IgD-negative memory B cell (primary cell): ENCODE measurements at regions not wholly inside any gene's neighbourhood (a gene's known extent, or its start where the extent isn't known, plus 50 kb on each side); places are given as distances from the start of the nearest gene placed in this dataset.

Source experiments
- H3K27ac Mint-ChIP-seq, 3 donors: one replicate each; pipeline ENCODE4 v1.8.0; 2020 to 2022; ENCODE audit warnings: mild to moderate bottlenecking in 3 of 3, mixed read lengths in 3 of 3, moderate library complexity in 1 of 3
- H3K27me3 Mint-ChIP-seq: one replicate; pipeline ENCODE4 v1.8.0; 2021; ENCODE audit warnings: mixed read lengths
- H3K36me3 Mint-ChIP-seq: one replicate; pipeline ENCODE4 v1.8.0; 2020; ENCODE audit warnings: mild to moderate bottlenecking, mixed read lengths
- H3K4me1 Mint-ChIP-seq, 3 donors: one replicate each; pipeline ENCODE4 v1.8.0; 2020 to 2022; ENCODE audit warnings: mixed read lengths in 3 of 3, mild to moderate bottlenecking in 1 of 3
- H3K4me3 Mint-ChIP-seq, 4 donors: one replicate each; pipeline ENCODE4 v1.8.0; 2020 to 2022; ENCODE audit warnings: mild to moderate bottlenecking in 4 of 4, mixed read lengths in 4 of 4, moderate library complexity in 3 of 4
- H3K9me3 Mint-ChIP-seq, 3 donors: one replicate each; pipeline ENCODE4 v1.8.0; 2020 to 2021; ENCODE audit warnings: mixed read lengths in 3 of 3, mild to moderate bottlenecking in 1 of 3

- H3K27ac Mint-ChIP-seq = no peak overlapping the region
These were observed 360.7 kb upstream of the CHD6 start for GRCh38 chr20:41978875-41979274.

DNA sequence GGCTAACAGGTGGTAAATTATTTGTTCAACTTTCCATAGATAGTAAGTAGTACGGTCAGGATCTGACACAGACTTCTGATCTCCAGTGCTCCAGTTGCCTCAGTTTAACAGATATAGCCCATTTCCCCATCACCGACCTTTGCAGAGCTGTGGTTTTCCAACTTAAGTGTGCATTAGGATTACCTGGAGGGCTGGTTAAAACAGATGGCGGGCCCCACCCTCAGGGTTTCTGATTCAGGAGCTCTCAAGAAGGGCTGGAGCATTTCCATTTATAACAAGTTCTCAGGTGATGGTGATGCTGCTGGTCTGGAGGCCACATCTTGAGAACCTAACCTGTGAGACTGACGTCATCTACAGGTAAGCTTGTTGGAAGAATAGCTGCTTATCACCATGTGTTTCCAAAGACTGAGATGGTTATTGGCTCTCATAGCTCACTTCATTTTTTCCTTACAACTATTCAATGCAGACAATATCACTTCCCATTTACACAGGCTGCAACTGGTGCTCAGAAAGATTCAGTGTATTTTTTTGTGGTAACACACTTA is 360.1 kb upstream of the CHD6 start:
- H3K4me1 Mint-ChIP-seq = no peaks in the 10 kb centered on the region
- H3K9me3 Mint-ChIP-seq = peaks cover 0 to 4% (median 3%) of the 10 kb centered on the region in 3 donors

More at GRCh38 chr20:41978875-41979274, 360.7 kb upstream of the CHD6 start:
- Mint-ChIP-seq H3K4me3 (no peak overlapping the region), H3K36me3 (peaks cover 4% of the 10 kb centered on the region), H3K9me3 (peaks cover 0 to 5% (median 1%) of the 10 kb centered on the region in 3 donors), H3K4me1 (no peaks in the 10 kb centered on the region), H3K27me3 (no peaks in the 10 kb centered on the region)

GRCh38 chr20:41969656-41970055 is 351.5 kb upstream of the CHD6 start:
- no peaks in the 10 kb centered on the region for H3K4me1 Mint-ChIP-seq
- H3K27ac Mint-ChIP-seq = no peak overlapping the region
- H3K27me3 Mint-ChIP-seq = peaks cover 2% of the 10 kb centered on the region
- H3K36me3 Mint-ChIP-seq = no peaks in the 10 kb centered on the region
- H3K4me3 Mint-ChIP-seq = no peak overlapping the region
- peaks cover 0 to 3% (median 3%) of the 10 kb centered on the region in 3 donors for H3K9me3 Mint-ChIP-seq

More for the DNA sequence above, 360.1 kb upstream of the CHD6 start:
- Mint-ChIP-seq H3K36me3 (peaks cover 4% of the 10 kb centered on the region), H3K27me3 (no peaks in the 10 kb centered on the region), H3K4me3 (no peak overlapping the region), H3K27ac (no peak overlapping the region)

DNA sequence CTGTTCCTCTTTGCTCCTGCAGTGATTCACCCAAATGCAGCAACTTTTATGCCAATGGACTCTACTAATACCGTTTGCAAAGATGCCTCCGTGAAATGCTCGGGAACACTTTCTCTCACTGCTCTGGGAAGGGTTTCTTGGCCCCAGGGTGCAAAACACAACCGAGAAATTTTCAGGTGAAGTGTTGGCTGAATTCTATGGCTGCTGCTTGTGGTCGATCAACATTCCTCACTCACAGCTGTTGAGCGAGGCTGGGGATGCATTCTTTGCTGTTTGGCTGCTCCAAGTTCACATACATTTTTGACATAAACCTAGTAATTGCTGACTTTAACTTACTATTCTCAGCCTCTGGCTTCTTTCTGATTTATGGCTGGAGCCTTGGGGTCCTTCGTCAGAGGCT is 342.0 kb upstream of the CHD6 start:
- Mint-ChIP-seq H3K27ac (no peak overlapping the region), H3K36me3 (no peaks in the 10 kb centered on the region), H3K9me3 (peaks cover 0 to 5% (median 2%) of the 10 kb centered on the region in 3 donors), H3K4me1 (no peaks in the 10 kb centered on the region), H3K27me3 (no peaks in the 10 kb centered on the region), H3K4me3 (no peak overlapping the region)

DNA sequence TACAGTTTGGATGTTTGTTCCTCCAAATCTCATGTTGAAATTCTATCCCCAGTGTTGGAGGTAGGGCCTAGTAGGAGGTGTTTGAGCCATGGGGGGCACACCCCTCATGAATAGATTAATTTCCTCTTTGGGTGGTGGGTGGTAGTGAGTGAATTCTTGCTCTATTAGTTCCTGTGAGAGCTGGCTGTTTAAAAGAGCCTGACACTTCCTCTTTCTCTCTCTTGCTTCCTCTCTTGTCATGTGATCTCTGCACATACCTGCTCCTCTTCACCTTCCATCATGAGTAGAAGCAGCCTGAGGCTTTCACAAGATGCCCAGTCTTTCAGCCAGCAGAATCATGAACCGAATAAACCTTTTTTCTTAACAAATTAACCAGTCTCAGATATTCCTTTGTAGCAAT is 340.2 kb upstream of the CHD6 start:
- Mint-ChIP-seq H3K4me1 (no peaks in the 10 kb centered on the region), H3K27ac (no peak overlapping the region), H3K27me3 (no peaks in the 10 kb centered on the region), H3K9me3 (peaks cover 0 to 5% (median 2%) of the 10 kb centered on the region in 3 donors), H3K4me3 (no peak overlapping the region), H3K36me3 (peaks cover 2% of the 10 kb centered on the region)

DNA sequence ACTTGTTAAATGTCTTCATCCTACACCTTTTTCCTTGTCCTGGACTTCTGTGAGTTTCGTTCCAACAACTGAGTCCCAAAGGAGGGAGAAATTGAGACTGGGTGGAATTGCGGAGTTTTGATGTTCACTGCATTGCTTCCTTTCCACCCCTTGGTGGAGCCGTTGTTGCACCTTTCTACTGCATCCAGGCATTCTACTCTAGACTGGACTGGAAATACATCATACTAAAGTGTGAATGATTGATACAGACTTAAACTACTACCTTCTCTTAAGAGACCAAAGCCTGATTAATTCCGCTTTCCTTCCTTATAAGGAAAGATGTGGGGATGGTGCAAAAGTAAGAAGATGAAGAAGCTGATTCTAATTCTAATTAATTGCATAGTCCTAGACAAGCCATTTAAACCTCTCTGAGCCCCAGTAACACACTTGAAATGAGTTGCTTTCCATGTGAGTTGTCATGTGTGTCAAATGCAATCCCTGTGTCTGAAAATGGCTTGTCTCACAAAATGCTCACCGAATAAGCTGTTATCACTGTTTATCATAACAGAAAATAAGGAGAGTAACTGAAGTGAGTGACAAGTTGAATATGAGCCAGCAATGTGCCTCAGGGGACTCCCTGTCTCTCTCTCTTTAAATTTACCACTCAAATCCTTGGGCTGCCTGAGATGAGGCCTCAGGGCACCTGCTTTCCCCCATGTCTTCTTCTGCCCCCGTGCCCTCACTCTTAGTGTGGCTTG is 338.3 kb upstream of the CHD6 start:
- peaks cover 0 to 5% (median 2%) of the 10 kb centered on the region in 3 donors for H3K9me3 Mint-ChIP-seq
- H3K27me3 Mint-ChIP-seq = peaks cover 1% of the 10 kb centered on the region
- H3K4me1 Mint-ChIP-seq = no peaks in the 10 kb centered on the region
- no peak overlapping the region for H3K27ac Mint-ChIP-seq
- no peak overlapping the region for H3K4me3 Mint-ChIP-seq
- H3K36me3 Mint-ChIP-seq = peaks cover 2% of the 10 kb centered on the region

- Mint-ChIP-seq H3K9me3 (no peaks in the 10 kb centered on the region), H3K4me1 (no peaks in the 10 kb centered on the region), H3K27ac (no peak overlapping the region), H3K36me3 (peaks cover 2% of the 10 kb centered on the region), H3K4me3 (no peak overlapping the region), H3K27me3 (peaks cover 2% of the 10 kb centered on the region)
These were observed 334.0 kb upstream of the CHD6 start for GRCh38 chr20:41952166-41952565.

GRCh38 chr20:41951615-41952014 is 333.4 kb upstream of the CHD6 start:
- Mint-ChIP-seq H3K4me3 (no peak overlapping the region), H3K27ac (no peak overlapping the region), H3K36me3 (peaks cover 2% of the 10 kb centered on the region), H3K27me3 (peaks cover 4% of the 10 kb centered on the region), H3K9me3 (no peaks in the 10 kb centered on the region), H3K4me1 (no peaks in the 10 kb centered on the region)

GRCh38 chr20:41939659-41940058 is 321.5 kb upstream of the CHD6 start:
- no peaks in the 10 kb centered on the region for H3K36me3 Mint-ChIP-seq
- H3K4me3 Mint-ChIP-seq = no peak overlapping the region
- no peaks in the 10 kb centered on the region for H3K27me3 Mint-ChIP-seq
- H3K9me3 Mint-ChIP-seq = peaks cover 0 to 4% (median 1%) of the 10 kb centered on the region in 3 donors
- no peak overlapping the region for H3K27ac Mint-ChIP-seq
- H3K4me1 Mint-ChIP-seq = no peaks in the 10 kb centered on the region

- Mint-ChIP-seq H3K27ac (no peak overlapping the region), H3K4me3 (no peak overlapping the region), H3K36me3 (no peaks in the 10 kb centered on the region), H3K27me3 (no peaks in the 10 kb centered on the region), H3K9me3 (peaks cover 0 to 4% (median 1%) of the 10 kb centered on the region in 3 donors), H3K4me1 (no peaks in the 10 kb centered on the region)
These were observed 320.2 kb upstream of the CHD6 start for GRCh38 chr20:41938353-41938752.

GRCh38 chr20:41935259-41935791 is 317.1 kb upstream of the CHD6 start:
- Mint-ChIP-seq H3K4me3 (no peak overlapping the region), H3K27ac (no peak overlapping the region), H3K4me1 (no peaks in the 10 kb centered on the region), H3K9me3 (peaks cover 0 to 4% (median 0%) of the 10 kb centered on the region in 3 donors), H3K36me3 (no peaks in the 10 kb centered on the region), H3K27me3 (no peaks in the 10 kb centered on the region)

DNA sequence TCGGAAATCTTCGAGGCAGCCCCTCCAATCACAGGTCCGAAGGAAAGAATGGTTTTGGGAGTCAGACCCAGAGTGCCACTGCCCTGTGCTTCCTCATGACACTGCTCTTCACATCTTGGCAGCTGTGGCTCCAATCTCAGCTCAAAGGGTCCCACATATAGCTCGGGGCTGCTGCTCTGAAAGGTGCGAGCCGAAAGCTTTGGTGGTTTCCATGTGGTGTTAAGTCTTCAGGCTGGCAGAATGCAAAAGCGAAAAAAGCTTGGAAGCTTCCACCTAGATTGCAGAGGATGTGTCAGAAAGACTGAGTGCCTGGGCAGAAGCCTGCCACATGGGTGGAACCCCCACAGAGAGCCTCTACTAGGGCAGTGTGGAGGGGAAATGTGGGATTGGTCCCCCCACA is 314.3 kb upstream of the CHD6 start:
- Mint-ChIP-seq H3K4me1 (no peaks in the 10 kb centered on the region), H3K9me3 (peaks cover 0 to 4% (median 0%) of the 10 kb centered on the region in 3 donors), H3K27ac (no peak overlapping the region), H3K27me3 (no peaks in the 10 kb centered on the region), H3K36me3 (no peaks in the 10 kb centered on the region), H3K4me3 (no peak overlapping the region)

DNA sequence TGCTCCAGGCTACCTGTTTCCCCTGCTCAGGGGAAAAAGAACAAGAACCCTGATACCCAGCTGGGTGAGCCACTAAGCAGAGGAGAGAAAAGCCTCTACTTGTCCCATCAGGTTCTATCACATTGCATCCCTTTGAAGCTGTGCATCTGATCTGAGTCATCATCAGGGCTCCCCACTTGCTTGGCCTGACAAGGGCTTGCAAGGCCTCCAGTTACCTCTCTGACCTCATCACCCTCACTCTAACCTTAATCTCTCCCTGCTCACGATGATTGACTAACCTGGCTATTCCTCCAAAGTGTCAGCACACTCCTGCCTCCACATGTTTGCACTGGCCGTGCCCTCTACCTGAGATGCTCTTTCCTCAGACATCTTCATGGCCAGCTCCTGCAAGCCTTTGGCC is 309.5 kb upstream of the CHD6 start:
- Mint-ChIP-seq H3K4me3 (no peak overlapping the region), H3K4me1 (no peaks in the 10 kb centered on the region), H3K27me3 (no peaks in the 10 kb centered on the region), H3K27ac (no peak overlapping the region), H3K9me3 (peaks cover 0 to 5% (median 0%) of the 10 kb centered on the region in 3 donors), H3K36me3 (no peaks in the 10 kb centered on the region)

- Mint-ChIP-seq H3K27ac (no peak overlapping the region), H3K27me3 (no peaks in the 10 kb centered on the region), H3K4me1 (no peaks in the 10 kb centered on the region)
These were observed 309.0 kb upstream of the CHD6 start for GRCh38 chr20:41927189-41927588.

DNA sequence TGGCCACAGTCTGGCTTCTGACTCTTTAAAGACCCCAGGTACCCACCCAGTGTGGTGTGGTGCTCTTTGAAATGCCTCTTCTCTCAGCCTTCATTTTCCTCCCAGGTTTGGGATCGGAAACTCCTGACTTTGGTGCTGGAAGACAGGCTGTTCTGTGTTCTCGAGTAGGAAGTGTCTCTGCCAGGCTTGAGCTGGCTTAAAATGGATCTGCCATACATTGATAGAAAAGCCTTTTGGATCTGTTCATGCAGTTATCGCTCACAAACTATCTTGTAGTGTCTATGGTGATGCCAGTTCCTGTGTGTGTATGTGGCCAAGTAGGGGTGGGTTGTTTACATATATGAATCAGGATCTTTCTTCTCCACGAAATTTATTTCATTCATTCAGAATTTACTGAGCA is 307.3 kb upstream of the CHD6 start:
- H3K9me3 Mint-ChIP-seq = peaks cover 0 to 8% (median 0%) of the 10 kb centered on the region in 3 donors
- H3K27me3 Mint-ChIP-seq = peaks cover 1% of the 10 kb centered on the region
- H3K36me3 Mint-ChIP-seq = no peaks in the 10 kb centered on the region
- H3K4me1 Mint-ChIP-seq = no peaks in the 10 kb centered on the region
- H3K4me3 Mint-ChIP-seq = no peak overlapping the region
- no peak overlapping the region for H3K27ac Mint-ChIP-seq

More at GRCh38 chr20:41927189-41927588, 309.0 kb upstream of the CHD6 start:
- Mint-ChIP-seq H3K4me3 (no peak overlapping the region), H3K36me3 (no peaks in the 10 kb centered on the region), H3K9me3 (peaks cover 0 to 7% (median 0%) of the 10 kb centered on the region in 3 donors)

- H3K27ac Mint-ChIP-seq = no peak overlapping the region
- peaks cover 0 to 8% (median 0%) of the 10 kb centered on the region in 3 donors for H3K9me3 Mint-ChIP-seq
- H3K4me3 Mint-ChIP-seq = no peak overlapping the region
- no peaks in the 10 kb centered on the region for H3K4me1 Mint-ChIP-seq
- H3K36me3 Mint-ChIP-seq = no peaks in the 10 kb centered on the region
- H3K27me3 Mint-ChIP-seq = peaks cover 1% of the 10 kb centered on the region
These were observed 305.4 kb upstream of the CHD6 start for GRCh38 chr20:41923624-41924023.
